NCI-H446 treated with DMSO at 0.1 percent for 48 hours (cell line): ENCODE measurements at regions not wholly inside any gene's neighbourhood (a gene's known extent, or its start where the extent isn't known, plus 50 kb on each side); places are given as distances from the start of the nearest gene placed in this dataset.
"Not testable (repeated sequence)": the region's sequence is repeated elsewhere in the genome, so short reads cannot be mapped to it uniquely, and the experiment has no call there.

Source experiments
- DNase-seq: peaks from one replicate; lab custom pipeline; 2025; lab: John Stamatoyannopoulos, UW

DNA sequence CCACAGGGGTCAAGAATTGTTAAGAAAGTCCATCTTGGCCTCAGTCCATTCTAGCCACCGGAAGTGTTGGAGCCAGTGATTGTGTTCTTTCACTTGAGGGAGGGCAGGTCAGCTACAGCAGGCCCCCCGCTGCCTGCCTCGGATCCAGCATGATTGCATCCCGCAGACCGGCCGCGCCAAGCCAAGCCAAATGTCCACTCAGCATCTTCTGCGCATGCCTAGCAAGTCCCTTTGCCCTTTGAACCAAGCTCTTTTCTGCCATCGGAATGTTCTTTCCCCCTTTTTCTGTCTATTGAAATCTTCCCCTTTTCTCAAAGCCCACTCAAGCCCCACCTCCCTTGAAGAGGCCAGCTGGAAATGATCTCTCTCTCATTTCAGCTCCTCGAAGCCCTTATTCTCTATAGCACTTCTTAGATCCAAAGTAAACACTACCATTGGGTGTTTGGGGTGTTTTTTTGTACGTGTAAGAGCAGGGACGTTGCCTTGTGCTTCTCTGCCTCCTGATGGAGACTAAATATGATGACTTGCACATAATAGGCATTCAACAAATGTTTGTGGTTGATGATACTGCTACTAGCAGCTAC lies 147.8 kb upstream of the BCOR start:
- DNase-seq, result no peak

DNA sequence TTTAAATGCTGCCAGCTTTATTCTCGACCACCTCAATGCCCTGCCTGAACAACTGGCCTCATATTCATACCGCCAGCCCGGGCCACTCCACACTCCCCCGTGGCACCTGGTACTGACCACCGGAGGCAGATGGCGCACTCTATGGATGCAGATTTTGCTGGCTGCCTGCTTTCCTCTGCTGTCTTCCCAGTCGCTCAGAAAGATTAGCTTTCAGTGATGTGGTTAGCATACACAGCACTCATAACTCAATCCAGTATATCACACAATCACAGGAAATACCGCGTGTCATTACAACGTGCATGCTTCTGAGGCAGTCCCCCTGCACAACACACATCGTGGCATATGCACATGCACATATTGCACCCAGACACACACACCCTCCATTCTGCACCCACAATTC lies 147.2 kb upstream of the BCOR start:
- DNase-seq, result no peak

DNA sequence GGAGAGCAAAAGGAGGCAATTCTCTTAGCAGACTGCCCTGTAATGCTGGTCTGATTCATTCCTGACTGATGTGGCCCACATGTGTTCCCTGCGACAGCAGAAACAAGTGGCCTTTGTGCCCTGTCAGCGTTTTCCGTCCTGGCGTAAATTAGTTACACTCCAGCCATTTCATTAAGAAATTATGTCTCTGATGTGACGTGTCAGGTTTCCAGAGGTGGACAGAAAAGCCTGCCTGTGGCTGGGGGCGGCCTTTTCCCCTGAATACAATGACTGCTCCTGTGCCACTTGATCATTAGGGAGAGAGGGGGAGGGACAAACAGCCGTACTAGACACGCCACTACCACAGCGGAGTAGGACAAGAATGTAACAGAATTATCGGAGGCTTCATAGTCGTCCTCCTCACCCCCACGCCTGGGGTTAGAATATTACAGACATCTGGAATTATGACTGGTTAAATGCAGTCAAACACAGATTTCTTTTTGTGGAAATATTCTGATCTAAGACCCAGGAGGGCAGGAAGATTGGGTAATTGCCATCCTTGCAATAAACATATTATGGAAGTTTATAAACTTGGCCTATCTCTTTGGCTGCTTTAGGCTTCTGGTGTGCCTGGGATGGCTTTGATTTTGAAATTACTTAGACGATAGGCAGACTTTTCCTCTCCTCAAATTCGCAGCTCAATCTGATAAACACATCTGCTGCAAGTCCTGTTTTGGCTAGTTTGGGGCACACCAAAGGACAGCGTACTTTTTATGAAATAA lies 146.2 kb upstream of the BCOR start:
- DNase-seq, result no peak

DNA sequence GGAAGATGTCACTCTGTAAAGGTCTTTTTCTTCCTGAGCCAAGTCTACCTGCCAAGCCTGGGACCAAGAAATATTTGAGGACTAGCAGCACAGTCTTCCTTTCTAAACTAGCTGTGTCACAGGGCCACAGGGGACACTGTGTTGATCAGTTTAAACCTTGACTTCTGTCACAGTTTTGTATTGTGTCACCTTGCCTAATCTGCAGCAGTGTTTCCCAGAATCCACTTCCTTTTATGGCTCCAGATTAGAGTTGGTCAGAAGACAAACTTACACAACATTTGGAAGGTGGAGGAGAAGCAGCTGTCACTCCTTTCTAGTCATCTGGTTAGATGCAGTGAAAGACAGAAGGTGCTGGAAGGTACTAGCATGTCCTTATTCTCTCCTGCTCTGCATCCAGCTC lies 143.1 kb upstream of the BCOR start:
- DNase-seq, result no peak

DNA sequence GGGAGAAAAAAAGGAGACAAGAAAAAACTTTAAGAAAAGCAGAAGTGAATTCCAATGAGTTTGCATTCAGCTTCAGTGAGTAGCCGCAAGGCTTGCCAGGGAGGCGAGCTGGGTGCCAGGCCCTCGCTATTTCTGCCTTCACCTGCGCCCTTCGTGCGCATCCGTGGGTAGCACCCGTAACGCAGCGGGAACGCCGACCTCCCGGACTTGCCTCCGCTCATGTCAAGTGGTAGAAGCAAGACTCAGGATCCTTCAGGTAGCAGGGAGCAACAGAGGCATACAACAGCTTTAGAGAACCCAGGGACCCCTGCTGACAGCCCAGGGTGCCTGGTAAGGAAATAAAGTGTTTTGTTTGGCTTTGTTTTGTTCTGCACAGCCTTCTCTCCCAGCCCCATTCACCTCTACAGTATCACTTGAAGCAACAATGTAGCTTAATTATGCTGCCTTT lies 140.0 kb upstream of the BCOR start:
- DNase-seq, result no peak

DNA sequence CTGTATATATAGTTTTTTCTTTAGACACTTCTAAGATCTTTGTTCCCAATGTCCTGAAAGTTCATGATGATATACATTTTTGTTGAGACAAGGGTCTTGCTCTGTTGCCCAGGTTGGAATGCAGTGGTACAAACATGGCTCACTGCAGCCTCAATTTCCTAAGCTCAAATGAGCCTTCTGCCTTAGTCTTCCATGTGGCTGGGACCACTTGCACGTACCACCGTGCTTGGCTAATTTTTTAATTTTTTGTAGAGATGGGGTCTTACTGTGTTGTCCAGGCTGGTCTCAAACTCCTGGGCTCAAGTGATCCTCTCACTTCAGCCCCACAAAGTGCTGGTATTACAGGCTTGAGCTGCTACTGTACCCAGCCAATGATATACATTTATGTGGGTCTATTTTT lies 132.9 kb upstream of the BCOR start:
- no peak for DNase-seq

DNA sequence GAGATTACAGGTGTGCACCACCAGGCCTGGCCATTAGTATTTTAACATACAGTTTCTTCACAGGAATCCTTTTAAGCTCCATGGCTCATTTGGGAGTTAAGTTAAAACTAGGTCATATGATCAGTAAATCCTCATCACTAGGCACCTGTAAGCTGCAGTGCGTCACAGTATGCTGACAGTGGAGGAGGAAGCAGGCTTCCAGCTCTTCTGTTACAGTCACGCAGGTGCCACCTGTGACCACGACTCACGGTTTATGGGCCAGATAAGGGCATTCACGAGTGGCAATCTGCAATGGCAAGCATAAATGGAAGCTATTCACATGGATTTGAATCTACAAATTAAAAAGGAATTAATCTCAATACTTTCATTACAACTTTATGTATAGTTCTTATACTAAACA lies 129.4 kb upstream of the BCOR start:
- no peak for DNase-seq

DNA sequence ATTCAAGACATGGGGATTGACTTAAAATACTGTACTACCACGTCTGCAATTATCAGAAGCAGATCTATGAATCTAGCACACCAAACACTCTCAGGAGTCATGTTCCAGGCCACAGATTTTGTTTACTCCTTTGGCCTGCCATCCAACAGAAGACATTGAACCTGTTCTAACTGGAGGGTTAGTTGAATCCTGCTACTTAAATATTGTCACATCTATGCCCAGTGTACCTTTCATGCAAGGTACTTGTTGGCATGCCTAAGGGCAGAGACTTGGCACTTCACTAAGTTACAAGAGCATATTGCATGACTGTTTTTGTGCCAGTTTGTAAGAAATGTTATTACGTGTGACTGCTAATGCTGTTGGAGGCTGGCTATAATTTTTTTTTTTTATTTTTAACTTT lies 126.9 kb upstream of the BCOR start:
- DNase-seq, result no peak

DNA sequence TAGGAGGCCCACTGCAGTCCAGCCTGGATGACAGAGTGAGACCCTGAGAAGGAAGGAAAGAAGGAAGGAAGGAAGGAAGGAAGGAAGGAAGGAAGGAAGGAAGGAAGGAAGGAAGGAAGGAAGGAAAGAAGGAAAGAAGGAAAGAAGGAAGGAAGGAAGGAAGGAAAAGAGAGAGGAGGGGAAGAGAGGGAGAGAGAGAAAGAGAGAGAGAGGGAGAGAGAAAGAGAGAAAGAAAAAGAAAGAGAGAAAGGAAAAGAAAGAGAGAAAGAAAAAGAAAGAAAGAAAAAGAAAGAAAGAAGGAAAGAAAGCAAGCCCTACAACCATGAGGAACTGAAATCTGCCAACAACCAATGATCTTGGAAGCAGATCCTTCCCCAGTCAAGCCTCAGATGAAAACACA lies 124.9 kb upstream of the BCOR start:
- not testable (repeated sequence) for DNase-seq

DNA sequence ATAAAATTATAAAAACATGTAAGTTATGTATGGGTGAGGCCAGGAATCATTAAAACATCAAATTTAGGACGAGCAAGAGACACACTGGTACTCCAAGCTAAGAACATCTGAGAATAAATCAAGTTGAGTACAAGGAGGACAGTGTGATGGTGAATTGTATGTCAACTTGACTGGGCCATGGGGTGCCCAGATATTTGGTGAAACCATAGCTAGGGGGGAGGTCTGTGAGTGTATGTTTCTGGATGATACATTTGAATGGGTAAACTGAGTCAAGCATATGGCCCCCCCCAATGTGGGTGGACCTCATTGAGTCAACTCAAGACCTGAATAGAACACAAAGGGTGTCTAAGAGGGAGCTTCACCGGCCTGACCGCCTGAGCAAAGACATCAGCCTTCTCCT lies 115.3 kb upstream of the BCOR start:
- no peak for DNase-seq

DNA sequence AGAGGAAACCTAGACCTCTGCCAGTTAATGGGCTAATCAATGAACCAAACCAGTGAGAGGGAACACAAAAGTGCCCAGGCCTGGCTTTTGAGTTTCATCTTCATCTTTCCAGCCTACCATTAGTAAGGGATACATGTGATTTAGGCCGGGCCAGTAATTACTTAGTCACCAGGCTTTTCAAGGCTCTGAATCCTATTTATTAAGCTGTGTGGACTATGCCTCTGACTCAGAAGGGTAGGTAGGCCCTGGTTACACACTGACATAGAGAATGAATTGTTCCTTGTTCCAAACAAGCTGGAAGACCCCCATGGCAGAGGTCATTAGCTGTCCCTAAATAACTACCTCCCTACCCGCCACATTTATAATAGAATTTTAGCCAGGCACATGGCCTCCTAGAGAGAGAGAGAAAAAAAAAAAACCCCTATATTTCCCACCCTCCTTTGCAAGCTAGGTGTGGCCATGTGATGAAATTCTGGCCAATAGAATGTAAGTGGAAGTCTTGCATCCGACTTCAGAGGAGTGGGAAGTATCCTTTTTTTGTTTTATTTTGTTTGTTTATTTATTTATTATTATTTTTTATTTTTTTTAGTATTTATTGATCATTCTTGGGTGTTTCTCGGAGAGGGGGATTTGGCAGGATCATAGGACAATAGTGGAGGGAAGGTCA lies 112.3 kb upstream of the BCOR start:
- no peak for DNase-seq

DNA sequence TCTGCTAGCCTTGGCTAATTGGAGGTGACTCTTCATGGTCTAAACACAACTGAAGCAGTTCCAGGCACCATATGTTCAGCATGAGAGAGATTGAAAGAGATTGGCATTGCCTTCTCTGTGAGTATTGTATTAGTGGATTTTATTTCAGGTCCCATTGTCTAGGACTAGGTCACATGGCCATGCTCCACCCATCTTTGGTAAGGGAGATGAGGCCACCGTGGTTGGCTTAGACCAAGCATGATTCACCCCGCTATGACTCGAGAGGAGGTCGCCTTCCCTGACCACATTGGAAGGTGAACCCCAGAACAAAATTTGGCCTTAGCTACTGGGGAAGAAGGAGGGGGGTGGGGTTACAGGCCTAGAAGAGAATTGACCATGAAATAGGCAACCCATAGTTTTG lies 109.9 kb upstream of the BCOR start:
- no peak for DNase-seq

DNA sequence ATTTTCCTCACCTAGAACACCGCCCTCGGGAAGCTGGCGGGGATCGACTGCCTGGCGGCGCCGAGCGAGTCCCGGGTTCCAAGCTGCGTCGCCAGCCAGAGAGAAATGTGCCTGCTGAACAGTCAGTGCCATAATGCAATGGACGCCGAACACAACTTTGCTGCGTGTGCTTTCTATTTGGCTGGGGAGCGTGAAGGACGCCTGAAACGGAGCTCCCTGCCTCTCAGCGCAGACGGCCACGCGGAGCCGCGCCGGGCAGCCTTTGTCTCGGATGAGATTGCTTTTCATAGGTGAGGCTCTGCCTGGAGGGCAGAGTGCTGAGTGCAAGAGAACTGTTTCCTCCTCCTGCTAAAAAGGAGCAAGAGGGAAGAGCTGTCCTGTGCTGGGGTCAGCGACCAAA lies 107.7 kb upstream of the BCOR start:
- no peak for DNase-seq

DNA sequence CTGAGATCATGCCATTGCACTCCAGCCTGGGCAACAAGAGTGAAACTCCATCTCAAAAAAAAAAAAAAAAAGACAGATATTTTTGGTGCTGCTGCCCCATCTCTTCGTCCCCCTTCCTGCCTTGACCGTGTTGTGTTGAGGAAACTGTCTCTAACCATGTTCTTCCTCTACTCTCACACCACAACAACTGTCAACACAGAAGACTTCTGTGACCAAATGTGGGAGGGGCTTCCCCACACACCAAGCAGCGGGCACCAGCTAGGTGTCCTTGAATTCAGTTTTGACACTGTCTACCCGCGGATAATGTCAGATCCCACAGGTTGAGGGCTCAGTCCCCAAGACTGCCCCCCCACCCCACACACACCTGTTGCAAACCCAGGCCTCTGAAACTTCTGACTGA lies 104.7 kb upstream of the BCOR start:
- no peak for DNase-seq

DNA sequence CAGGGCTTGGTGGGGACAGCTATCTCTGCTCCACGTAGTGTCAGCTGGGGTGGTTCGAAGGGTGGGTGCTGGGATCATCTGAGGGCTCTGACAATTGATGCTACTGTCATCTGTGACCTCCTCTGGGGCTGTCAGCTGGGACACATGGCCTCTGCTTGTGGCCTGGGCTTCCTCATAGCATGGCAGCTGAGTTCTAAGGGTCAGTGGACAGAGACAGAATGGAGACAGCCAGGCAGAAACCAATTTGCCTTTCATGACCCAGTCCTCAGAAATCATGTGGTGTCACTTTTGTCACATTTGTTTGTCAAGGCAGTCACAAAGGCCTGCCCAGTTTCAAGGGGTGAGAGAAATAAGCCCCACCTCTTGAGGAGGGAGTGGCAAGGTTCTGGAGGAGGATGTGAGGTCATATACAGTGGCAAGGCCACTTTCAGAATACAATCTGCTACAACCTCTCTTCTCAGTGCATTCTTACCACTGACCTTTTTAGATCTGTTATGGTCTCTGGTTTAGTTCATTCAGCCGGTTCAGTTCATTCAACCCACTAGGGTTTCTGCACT lies 103.6 kb upstream of the BCOR start:
- no peak for DNase-seq

DNA sequence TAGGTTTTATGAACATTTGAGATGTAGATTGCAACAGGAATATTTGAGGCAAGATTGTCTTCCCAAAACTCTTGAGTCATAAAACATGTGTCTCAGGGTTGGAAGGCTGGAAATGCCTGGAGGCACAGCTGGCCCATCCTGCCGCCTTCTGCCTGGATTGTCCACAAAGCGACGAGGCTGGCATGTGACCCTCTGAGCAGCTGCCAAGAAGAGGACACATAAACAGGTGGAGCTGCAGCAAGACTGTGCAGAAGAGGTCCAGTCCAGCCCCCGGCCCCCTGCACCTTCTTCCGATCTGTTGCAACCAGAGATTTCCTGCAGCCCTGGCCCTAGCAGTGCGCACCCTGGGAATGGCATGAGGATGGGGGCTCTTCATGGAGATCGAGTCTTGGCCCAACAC lies 101.9 kb upstream of the BCOR start:
- DNase-seq, result no peak

DNA sequence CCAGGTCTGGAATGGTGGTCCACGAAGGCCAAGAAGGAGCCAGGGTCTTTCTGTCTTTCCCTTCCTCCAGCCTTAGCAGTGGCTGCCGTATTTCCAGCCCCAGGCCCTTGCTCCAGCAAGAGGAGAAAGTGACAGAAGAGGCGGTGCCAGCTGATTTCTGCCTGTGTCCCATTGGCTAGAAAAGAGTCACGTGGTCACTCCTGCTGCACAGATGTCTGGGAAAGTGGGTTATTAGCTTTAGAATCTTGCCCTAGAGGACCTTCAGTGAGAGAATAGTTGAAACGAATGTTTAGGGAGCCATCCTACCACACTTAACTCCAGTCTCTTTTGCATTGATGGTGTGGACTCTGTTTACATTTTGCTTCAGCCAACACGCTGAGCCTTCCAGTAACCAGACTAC lies 99.3 kb upstream of the BCOR start:
- DNase-seq, result no peak

DNA sequence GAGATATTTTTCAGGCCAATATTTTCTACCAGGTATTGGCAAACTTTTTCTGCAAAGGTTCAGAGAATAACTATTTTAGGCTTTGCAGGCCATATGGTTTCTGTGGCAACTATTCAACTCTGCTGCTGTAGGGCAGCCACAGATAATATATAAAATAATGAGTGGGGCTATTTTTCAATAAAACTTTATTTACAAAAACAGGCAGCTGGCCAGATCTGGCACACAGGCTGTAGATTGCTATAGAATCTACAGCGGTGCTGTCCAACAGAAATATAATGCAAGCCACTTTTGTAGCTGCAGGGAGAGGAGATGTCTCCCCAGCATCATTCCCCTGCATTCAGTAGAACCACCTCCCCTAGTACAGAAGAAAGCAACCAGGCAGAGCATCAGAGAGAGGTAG lies 97.6 kb upstream of the BCOR start:
- DNase-seq, result no peak

DNA sequence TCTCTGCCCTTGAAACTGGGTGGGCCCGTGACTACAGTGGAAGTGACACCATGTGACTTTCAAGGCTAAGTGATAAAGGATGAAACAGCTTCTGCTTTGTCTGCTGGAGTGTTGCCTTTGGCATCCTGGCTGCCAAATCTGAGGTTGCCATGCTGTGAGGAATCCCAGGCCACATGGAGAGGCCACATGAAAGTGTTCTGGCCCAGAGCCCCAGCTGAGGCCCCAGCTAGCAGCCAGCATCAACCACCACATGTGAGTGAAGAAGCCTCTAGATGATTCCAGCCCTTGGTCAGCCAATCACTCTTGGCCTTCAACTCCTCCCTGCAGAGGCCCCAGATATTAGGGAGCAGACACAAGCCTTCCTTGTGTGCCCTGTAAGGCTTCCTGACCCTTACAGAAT lies 94.4 kb upstream of the BCOR start:
- DNase-seq, result no peak

DNA sequence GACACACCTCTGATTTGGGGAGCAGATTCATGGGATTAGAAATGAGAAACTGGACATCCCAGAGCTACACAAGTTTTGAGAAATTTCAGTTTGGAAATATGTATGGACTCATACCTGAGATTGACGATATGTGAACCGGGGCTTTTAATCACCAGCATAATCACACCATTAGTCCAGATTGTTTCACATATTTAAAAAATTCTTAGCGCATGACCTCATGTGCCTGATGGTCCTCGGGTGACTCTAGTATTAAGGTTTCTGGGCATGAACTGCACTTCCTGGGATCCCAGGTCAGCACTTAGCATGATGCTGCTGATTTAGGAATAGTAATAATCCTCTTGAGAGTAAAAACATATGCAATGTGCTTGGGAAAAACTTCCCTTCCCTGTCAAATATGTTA lies 91.9 kb upstream of the BCOR start:
- DNase-seq, result no peak

DNA sequence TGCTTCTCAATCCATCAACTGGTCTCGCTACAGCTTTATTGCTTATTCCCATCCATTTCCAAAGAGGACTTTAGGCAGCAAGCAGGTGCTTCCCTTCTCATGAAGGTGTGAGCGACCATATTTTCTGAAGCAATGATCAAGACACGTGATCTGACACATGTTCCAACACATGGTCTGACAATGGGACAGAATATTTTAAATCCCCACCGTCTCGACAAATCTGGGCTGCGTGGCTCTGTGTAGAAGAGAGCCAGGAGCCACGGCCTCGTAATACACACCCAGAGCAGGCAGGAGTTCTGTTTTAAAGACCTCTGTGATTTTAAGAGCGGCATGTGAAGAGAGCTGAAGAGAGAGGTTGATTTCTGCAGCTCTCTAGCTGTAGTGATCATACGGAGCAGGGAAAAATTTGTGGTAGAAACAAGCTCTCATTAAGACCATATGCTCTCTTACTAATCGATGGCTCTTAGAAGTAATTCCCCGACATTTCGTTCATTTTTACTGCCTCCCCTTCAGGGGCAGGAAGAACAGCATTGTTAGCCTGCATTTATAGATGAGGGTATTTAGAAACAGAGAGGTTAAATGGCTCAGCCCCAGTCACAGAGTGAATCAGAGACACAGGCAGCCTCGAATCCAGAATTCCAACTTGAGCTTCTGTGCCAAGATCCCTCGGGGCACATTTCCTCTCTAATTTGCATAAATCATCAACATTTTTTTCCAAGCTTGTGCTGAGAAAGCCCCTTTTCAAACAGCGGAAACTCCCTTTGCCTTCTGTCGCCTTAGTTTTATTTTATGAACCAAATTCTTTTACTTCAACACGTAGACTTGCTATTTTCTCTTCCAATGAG lies 91.0 kb upstream of the BCOR start:
- DNase-seq, result no peak

DNA sequence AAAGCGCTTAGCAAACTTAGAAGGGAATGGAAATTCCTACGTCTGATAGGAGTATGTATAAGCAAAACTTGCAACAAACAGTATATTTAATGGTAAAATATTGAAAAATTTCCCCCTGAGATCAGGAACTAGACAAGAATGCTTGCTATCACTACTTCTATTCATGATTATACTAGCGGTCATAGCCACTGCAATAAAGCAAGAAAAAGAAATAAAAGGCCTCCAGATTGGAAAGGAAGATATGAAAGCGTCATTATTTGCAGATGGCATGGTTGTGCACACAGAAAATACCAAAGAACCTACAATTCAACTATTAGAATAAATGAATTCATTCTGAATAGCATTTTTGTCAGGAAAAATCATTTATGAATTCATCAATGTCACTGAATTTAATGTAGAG lies 87.2 kb upstream of the BCOR start:
- DNase-seq, result no peak
